Islet precursor cell (in vitro differentiated cells): ENCODE measurements at regions not wholly inside any gene's neighbourhood (a gene's known extent, or its start where the extent isn't known, plus 50 kb on each side); places are given as distances from the start of the nearest gene placed in this dataset.
"Not testable (repeated sequence)": the region's sequence is repeated elsewhere in the genome, so short reads cannot be mapped to it uniquely, and the experiment has no call there.

Source experiments
- DNase-seq: peaks from one replicate; pipeline ENCODE4 v3.0.0-alpha.2; 2018

GRCh38 chr6:4486568-4487315 lies 289.5 kb upstream of the CDYL start:
- peak; percentile 62 for DNase-seq

GRCh38 chr6:4485735-4486134 lies 290.5 kb upstream of the CDYL start:
- peak; percentile 27 for DNase-seq

GRCh38 chr6:4482461-4482860 lies 293.7 kb upstream of the CDYL start:
- DNase-seq, result peak; percentile 23

GRCh38 chr6:4480788-4481735 lies 295.1 kb upstream of the CDYL start:
- DNase-seq, result peak; percentile 42

GRCh38 chr6:4478098-4478497 lies 298.1 kb upstream of the CDYL start:
- peak; percentile 5 for DNase-seq

GRCh38 chr6:4474810-4475209 lies 301.4 kb upstream of the CDYL start:
- DNase-seq, result peak; percentile 29

- no peak for DNase-seq
These were observed 303.1 kb upstream of the CDYL start for GRCh38 chr6:4472969-4473642.

GRCh38 chr6:4472222-4472621 lies 304.0 kb upstream of the CDYL start:
- peak; percentile 22 for DNase-seq

GRCh38 chr6:4471515-4471914 lies 304.7 kb upstream of the CDYL start:
- DNase-seq, result not testable (repeated sequence)

GRCh38 chr6:4470698-4471210 lies 305.4 kb upstream of the CDYL start:
- no peak for DNase-seq

- no peak for DNase-seq
These were observed 309.3 kb upstream of the CDYL start for GRCh38 chr6:4466769-4467480.

GRCh38 chr6:4466261-4466660 lies 309.9 kb upstream of the CDYL start:
- DNase-seq, result no peak

GRCh38 chr6:4464638-4465037 lies 311.6 kb upstream of the CDYL start:
- no peak for DNase-seq

GRCh38 chr6:4463236-4463635 lies 313.0 kb upstream of the CDYL start:
- DNase-seq, result no peak

GRCh38 chr6:4460586-4461475 lies 315.4 kb upstream of the CDYL start:
- no peak for DNase-seq

- DNase-seq, result no peak
These were observed 316.2 kb upstream of the CDYL start for GRCh38 chr6:4459996-4460395.

GRCh38 chr6:4459032-4459431 lies 317.2 kb upstream of the CDYL start:
- no peak for DNase-seq

- no peak for DNase-seq
These were observed 316.3 kb upstream of the ECI2 start for GRCh38 chr6:4451718-4452117.

- no peak for DNase-seq
These were observed 315.7 kb upstream of the ECI2 start for GRCh38 chr6:4451081-4451480.

- no peak for DNase-seq
These were observed 314.9 kb upstream of the ECI2 start for GRCh38 chr6:4450237-4450636.

GRCh38 chr6:4449409-4449808 lies 314.0 kb upstream of the ECI2 start:
- no peak for DNase-seq
